GM13976 (cell line): ENCODE measurements at regions not wholly inside any gene's neighbourhood (a gene's known extent, or its start where the extent isn't known, plus 50 kb on each side); places are given as distances from the start of the nearest gene placed in this dataset.
"Not testable (repeated sequence)": the region's sequence is repeated elsewhere in the genome, so short reads cannot be mapped to it uniquely, and the experiment has no call there.

ENCODE experiments used
- DNase-seq: peaks from one replicate; pipeline ENCODE4 v3.0.0; 2012; ENCODE audit warnings: low spot score
- in situ Hi-C: fragments of 300-500 bp; cut with MboI; formaldehyde crosslinking; loops from one replicate; pipeline ENCODE4 v1.12.0; 2022; ENCODE audit warnings: low sequenced_read_pairs, mixed read lengths, inconsistent platforms; ENCODE audit not compliant: unreplicated experiment
- TF ChIP-seq, protein P1 (sequence below): IDR thresholded peaks from 2 replicates; pipeline ENCODE4 v1.5.1; 2012; ENCODE audit warnings: borderline replicate concordance, mild to moderate bottlenecking; ENCODE audit not compliant: insufficient read depth; ENCODE audit errors: extremely low read depth, missing control alignments, control extremely low read depth

GRCh38 chr7:52565974-52566373 is 469.5 kb upstream of the POM121L12 start:
- no peak for DNase-seq
- in situ Hi-C loops, result no loop called here
- TF ChIP-seq, protein P1, sequence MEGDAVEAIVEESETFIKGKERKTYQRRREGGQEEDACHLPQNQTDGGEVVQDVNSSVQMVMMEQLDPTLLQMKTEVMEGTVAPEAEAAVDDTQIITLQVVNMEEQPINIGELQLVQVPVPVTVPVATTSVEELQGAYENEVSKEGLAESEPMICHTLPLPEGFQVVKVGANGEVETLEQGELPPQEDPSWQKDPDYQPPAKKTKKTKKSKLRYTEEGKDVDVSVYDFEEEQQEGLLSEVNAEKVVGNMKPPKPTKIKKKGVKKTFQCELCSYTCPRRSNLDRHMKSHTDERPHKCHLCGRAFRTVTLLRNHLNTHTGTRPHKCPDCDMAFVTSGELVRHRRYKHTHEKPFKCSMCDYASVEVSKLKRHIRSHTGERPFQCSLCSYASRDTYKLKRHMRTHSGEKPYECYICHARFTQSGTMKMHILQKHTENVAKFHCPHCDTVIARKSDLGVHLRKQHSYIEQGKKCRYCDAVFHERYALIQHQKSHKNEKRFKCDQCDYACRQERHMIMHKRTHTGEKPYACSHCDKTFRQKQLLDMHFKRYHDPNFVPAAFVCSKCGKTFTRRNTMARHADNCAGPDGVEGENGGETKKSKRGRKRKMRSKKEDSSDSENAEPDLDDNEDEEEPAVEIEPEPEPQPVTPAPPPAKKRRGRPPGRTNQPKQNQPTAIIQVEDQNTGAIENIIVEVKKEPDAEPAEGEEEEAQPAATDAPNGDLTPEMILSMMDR, result no peak

GRCh38 chr7:52555805-52556204 is 479.6 kb upstream of the POM121L12 start:
- no peak for DNase-seq
- TF ChIP-seq, protein P1, result no peak
- in situ Hi-C loops, result no loop called here

DNA sequence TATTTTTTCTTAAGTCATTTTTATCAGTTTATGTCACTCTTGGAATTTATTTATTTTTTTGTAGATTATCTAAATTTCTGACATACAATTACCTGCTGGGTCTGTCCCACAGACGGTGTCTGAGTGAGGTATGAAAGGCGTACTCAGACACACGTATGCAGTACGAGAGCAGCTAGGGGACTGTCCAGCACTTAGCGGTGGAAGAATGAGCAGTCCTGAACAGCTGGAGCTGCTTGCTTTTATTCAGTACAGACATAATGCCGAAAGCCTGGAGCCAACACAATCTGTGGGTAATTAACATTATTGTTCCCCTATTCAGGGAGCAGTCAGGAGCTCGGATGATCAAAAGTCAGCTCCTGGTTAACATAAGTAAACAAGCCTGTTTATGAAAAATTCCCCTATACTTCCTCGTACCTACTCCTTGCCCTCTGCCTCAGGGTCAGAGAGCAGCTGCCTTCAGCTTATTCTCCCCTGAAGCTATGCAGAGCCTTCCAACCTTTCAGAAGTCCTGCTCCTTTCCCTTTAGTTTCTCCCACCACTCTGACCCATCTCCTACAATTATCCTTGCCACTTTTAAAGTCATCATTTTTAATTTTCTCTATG is 488.0 kb upstream of the POM121L12 start:
- in situ Hi-C loops, result no loop called here
- TF ChIP-seq, protein P1, result no peak
- DNase-seq, result no peak

DNA sequence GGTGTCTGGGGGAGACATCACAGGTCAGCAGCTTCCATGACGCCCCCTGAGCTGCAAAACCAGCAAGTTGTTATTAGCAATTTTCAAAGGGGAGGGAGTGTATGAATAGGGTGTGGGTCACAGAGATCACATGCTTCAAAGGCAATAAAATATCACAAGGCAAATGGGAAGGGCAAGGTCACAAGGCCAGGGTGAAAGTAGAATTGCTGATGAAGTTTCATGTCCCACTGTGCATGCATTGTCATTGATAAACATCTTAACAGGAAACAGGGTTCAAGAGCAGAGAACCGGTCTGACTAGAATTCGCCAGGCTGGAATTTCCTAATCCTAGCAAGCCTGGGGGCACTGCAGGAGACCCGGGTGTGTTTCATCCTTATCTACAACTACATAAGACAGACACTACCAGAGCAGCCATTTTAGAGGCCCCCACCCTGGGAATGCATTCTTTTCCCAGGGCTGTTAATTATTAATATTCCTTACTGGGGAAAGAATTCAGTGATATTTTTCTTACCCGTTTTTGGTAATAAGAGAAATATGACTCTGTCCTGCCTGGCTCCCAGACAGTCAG is 494.2 kb upstream of the POM121L12 start:
- DNase-seq, in situ Hi-C loops: not testable (repeated sequence)

DNA sequence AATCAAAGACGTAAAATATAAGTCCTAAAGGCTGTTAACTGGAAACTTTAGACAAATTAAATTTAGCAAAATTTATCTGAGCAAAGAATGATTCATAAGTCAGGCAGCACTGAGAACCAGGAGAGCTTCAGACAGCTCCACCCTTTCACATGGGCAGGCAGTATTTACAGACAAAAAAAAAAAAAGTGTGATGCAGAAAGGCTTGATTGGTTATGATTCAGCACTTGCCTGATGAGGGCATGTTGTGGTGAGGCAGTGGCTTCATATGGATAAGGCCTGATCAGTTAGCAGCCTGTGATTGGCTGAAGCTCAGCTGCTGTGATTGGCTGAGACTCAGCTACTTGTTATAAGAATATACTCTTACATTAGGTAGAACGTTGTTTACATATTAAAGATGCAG is 495.4 kb upstream of the POM121L12 start:
- in situ Hi-C loops, result no loop called here
- DNase-seq, result no peak
- TF ChIP-seq, protein P1, result no peak

DNA sequence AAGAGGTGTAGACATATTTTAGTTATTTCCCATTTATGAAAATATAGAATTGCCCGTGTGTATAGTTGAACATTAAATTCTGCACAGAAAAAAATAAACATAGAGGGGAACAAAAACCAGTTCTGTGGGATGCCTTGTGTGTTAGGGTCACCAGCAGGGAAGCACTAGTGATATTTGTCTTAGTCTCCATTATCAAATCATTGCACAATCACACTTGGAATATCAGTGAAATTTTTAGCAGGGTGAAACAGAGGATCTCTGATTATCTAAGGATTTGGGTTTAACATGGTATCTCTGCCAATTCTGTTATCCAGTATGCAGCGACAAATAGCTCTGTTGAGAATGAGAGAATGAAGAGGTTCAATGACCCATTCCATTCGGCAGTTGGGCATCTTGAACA is 496.0 kb upstream of the POM121L12 start:
- in situ Hi-C loops, result no loop called here
- TF ChIP-seq, protein P1, result no peak
- no peak for DNase-seq

DNA sequence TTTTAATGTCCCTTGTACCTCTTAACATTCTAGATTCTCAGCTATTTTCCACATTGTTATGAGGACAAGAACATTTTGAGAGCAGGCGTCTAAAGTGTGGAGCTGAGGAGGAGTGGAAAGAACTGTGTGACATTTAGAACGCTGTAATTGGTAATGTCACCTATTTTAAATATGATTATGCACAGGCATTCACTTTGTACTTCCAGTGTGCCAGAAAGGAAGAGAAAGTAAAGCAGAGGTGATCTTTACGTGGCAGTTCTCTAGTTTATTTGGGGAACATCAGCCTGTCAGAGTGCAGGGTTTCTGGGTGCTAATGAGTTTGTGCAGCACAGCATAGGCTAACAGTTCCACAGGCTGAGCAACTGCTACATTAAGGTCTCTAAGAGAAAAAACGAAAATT is 498.4 kb upstream of the POM121L12 start:
- TF ChIP-seq, protein P1, result no peak

More for the DNA sequence above, 498.4 kb upstream of the POM121L12 start:
- in situ Hi-C loops, result no loop called here
- DNase-seq, result no peak
